Esophagus squamous epithelium (tissue), 4 donors: ENCODE measurements at regions not wholly inside any gene's neighbourhood (a gene's known extent, or its start where the extent isn't known, plus 50 kb on each side); places are given as distances from the start of the nearest gene placed in this dataset.

Source experiments
- CTCF ChIP-seq, 6 experiments: fragments of 450-650 bp in 4 of 6; fragments of 200-600 bp in 2 of 6; sonication (generic) in 2 of 6; IDR thresholded peaks; one replicate each; pipeline ENCODE4 v1.5.1; 2016 to 2019; ENCODE audit warnings: antibody characterized with exemption in 6 of 6, mild to moderate bottlenecking in 4 of 6, moderate library complexity in 4 of 6
- POLR2A ChIP-seq, 4 donors: fragments of 450-650 bp; IDR thresholded peaks; one replicate each; pipeline ENCODE4 v1.6.1; 2017; ENCODE audit warnings: antibody characterized with exemption in 4 of 4, mild to moderate bottlenecking in 4 of 4, moderate library complexity in 3 of 4

- TF ChIP-seq CTCF (IDR thresholded peaks at IDR 0.05) (no peak), POLR2A (IDR thresholded peaks at IDR 0.05) (no peak)
These were observed 95.9 kb downstream of the HHIPL2 start for GRCh38 chr1:222452031-222452430.
